GM12878 (cell line): ENCODE measurements at regions not wholly inside any gene's neighbourhood (a gene's known extent, or its start where the extent isn't known, plus 50 kb on each side); places are given as distances from the start of the nearest gene placed in this dataset.

Experiments
- ATAC-seq: fragments of 200-7000 bp; cut with Tn5 transposase; 3 replicates; pipeline ENCODE4 v1.9.1; 2020; ENCODE audit warnings: mild to moderate bottlenecking, moderate library complexity
- BruUV-seq: library from RNA; stranded (reverse); fragments of 400-500 nt; replicated peaks from 2 replicates; lab custom pipeline; 2021; lab: Mats Ljungman, UMichigan
- CTCF ChIA-PET: fragments of 300-600 bp; sonication (Branson Sonifier 250); formaldehyde crosslinking; extraction: SDS; loops from one replicate; lab custom pipeline; 2021; ENCODE audit warnings: inconsistent platforms; lab: Yijun Ruan, JAX
- POLR2A ChIA-PET: fragments of 350-600 bp; formaldehyde crosslinking; extraction: SDS; loops from one replicate; lab custom pipeline; 2021; ENCODE audit warnings: inconsistent platforms; lab: Charles Lee
- RAD21 ChIA-PET: fragments of 300-600 bp; sonication (Branson Sonifier 250); formaldehyde crosslinking; loops from one replicate; lab custom pipeline; 2023; ENCODE audit warnings: antibody characterized with exemption; ENCODE audit not compliant: unreplicated experiment; lab: Charles Lee
- SMC1A ChIA-PET: fragments of 300-600 bp; sonication (Branson Sonifier 250); formaldehyde crosslinking; loops from one replicate; lab custom pipeline; 2023; ENCODE audit not compliant: unreplicated experiment, uncharacterized antibody; lab: Charles Lee
- DNase-seq: peaks from one replicate; pipeline ENCODE4 v3.0.0-alpha.2; 2011; ENCODE audit warnings: low read depth, low spot score
- FAIRE-seq: peaks from 3 replicates; lab custom pipeline; 2011; peaks lifted over from hg19 to GRCh38; lab: Jason Lieb, UNC
- H2AFZ ChIP-seq: 2 replicates; pipeline ENCODE4 v1.6.0; 2011; ENCODE audit warnings: low read depth, low read length, control low read depth; ENCODE audit not compliant: control insufficient read depth
- H3K27ac ChIP-seq: 2 replicates; pipeline ENCODE4 v1.5.1; 2011; ENCODE audit warnings: control low read depth; ENCODE audit not compliant: control insufficient read depth, insufficient read depth
- H3K27me3 ChIP-seq, 2 experiments: replicated peaks in 1 of 2; 2 replicates each; pipeline versions ENCODE4 v1.6.0 to v1.6.1; 2011; ENCODE audit warnings: low read length in 1 of 2; ENCODE audit not compliant: control insufficient read depth in 2 of 2, insufficient read depth in 2 of 2
- H3K36me3 ChIP-seq, 2 experiments: 2 replicates each; pipeline ENCODE4 v1.5.1; 2011; ENCODE audit warnings: low read length in 1 of 2; ENCODE audit not compliant: control insufficient read depth in 2 of 2, insufficient read depth in 2 of 2
- H3K4me1 ChIP-seq: 2 replicates; pipeline ENCODE4 v1.6.1; 2011; ENCODE audit warnings: mild to moderate bottlenecking, low read length, moderate library complexity, mixed read lengths; ENCODE audit not compliant: control insufficient read depth, insufficient read depth
- H3K4me2 ChIP-seq: 2 replicates; pipeline ENCODE4 v1.6.0; 2011; ENCODE audit warnings: control low read depth; ENCODE audit not compliant: control insufficient read depth, insufficient read depth
- H3K4me3 ChIP-seq: fragments of 200-600 bp; sonication (generic); 2 replicates; pipeline ENCODE4 v1.5.1; 2016
- H3K79me2 ChIP-seq: 2 replicates; pipeline ENCODE4 v1.6.0; 2011; ENCODE audit warnings: low read length; ENCODE audit not compliant: control insufficient read depth, insufficient read depth
- H3K9ac ChIP-seq: 2 replicates; pipeline ENCODE4 v1.8.0; 2011; ENCODE audit warnings: low read length, control low read depth, mixed read lengths; ENCODE audit not compliant: control insufficient read depth, insufficient read depth
- H3K9me3 ChIP-seq: replicated peaks from 3 replicates; pipeline ENCODE4 v1.5.1; 2011; ENCODE audit warnings: mild to moderate bottlenecking, low read length; ENCODE audit not compliant: control insufficient read depth, insufficient read depth
- H4K20me1 ChIP-seq: 2 replicates; pipeline ENCODE4 v1.6.0; 2011; ENCODE audit not compliant: control insufficient read depth, insufficient read depth
- ATF2 ChIP-seq: IDR thresholded peaks from 2 replicates; pipeline ENCODE4 v1.6.1; 2012; ENCODE audit warnings: low read length, inconsistent platforms
- NFXL1 ChIP-seq: fragments of 450-650 bp; IDR thresholded peaks from 2 replicates; pipeline ENCODE4 v1.6.1; 2017; ENCODE audit warnings: antibody characterized with exemption, mild to moderate bottlenecking, borderline replicate concordance
- RB1 ChIP-seq: fragments of 450-650 bp; formaldehyde crosslinking; IDR thresholded peaks from 2 replicates; pipeline ENCODE4 v1.6.1; 2017; ENCODE audit warnings: mild to moderate bottlenecking, borderline replicate concordance
- REST ChIP-seq: IDR thresholded peaks from 2 replicates; pipeline ENCODE4 v1.6.1; 2012; ENCODE audit warnings: mild to moderate bottlenecking, low read depth, low read length
- SKIL ChIP-seq: fragments of 450-650 bp; IDR thresholded peaks from 2 replicates; pipeline ENCODE4 v1.6.1; 2017; ENCODE audit warnings: mild to moderate bottlenecking, low read depth, inconsistent platforms; ENCODE audit not compliant: poor library complexity, severe bottlenecking
- SMARCA5 ChIP-seq: fragments of 450-650 bp; IDR thresholded peaks from 2 replicates; pipeline ENCODE4 v1.6.1; 2017; ENCODE audit warnings: mild to moderate bottlenecking
- WGBS: methylation state at CpG from one replicate; pipeline ENCODE4 v1.1.6; 2016; ENCODE audit warnings: low lambda C conversion rate; ENCODE audit not compliant: insufficient replicate concordance, insufficient coverage; ENCODE audit errors: missing lambda C conversion rate; 5-methylcytosine and 5-hydroxymethylcytosine counted together
- in situ Hi-C: fragments of 300-500 bp; cut with MboI; formaldehyde crosslinking; loops from 9 replicates; pipeline ENCODE4 v1.14.3; 2018; ENCODE audit warnings: mixed read lengths
- intact Hi-C: fragments of 100-400 bp; cut with micrococcal nuclease; formaldehyde crosslinking; loops from one replicate; pipeline ENCODE4 v1.14.2; 2022; ENCODE audit not compliant: unreplicated experiment

GRCh38 chrX:67044866-67045265, 406.0 kb upstream of the EDA2R start:
- Histone ChIP-seq H3K79me2 (no peaks in the 10 kb centered on the region), H3K4me2 (no peak overlapping the region), H3K9ac (no peak overlapping the region), H3K9me3 (no peaks in the 10 kb centered on the region), H4K20me1 (no peaks in the 10 kb centered on the region), H3K4me1 (no peaks in the 10 kb centered on the region), H3K27ac (no peak overlapping the region), H3K36me3 (no peaks in the 10 kb centered on the region), H3K27me3 (no peaks in the 10 kb centered on the region), H2AFZ (no peak overlapping the region), H3K4me3 (no peak overlapping the region)
- FAIRE-seq (no peak), DNase-seq (no peak), ATAC-seq (no peak)
- RAD21 ChIA-PET = no interaction called here
- POLR2A ChIA-PET = no interaction called here
- intact Hi-C loops (no loop called here), in situ Hi-C loops (no loop called here)
- CTCF ChIA-PET = interaction anchor here (1.1 kb wide), 1 partner anchor 28 kb away, joined by 3 read pairs; no protein-coding TSS in a partner anchor
- SMC1A ChIA-PET = no interaction called here
- BruUV-seq = no TSS peak
- 0% methylated on average over 2 of the region's 2 CpGs for WGBS
- no peak for TF ChIP-seq ATF2
- no peak for TF ChIP-seq SKIL

GRCh38 chrX:67044029-67044653, 405.3 kb upstream of the EDA2R start:
- in situ Hi-C loops = no loop called here
- Histone ChIP-seq H3K9me3 (no peaks in the 10 kb centered on the region), H3K79me2 (no peaks in the 10 kb centered on the region), H4K20me1 (no peaks in the 10 kb centered on the region), H2AFZ (no peak overlapping the region), H3K36me3 (no peaks in the 10 kb centered on the region), H3K9ac (no peak overlapping the region), H3K27me3 (no peaks in the 10 kb centered on the region), H3K4me2 (no peak overlapping the region), H3K4me3 (no peak overlapping the region), H3K27ac (no peak overlapping the region), H3K4me1 (no peaks in the 10 kb centered on the region)
- WGBS = 0% methylated on average over 4 of the region's 4 CpGs
- no TSS peak for BruUV-seq
- RAD21 ChIA-PET = no interaction called here
- no peak for DNase-seq
- POLR2A ChIA-PET = no interaction called here
- no peak for ATAC-seq
- TF ChIP-seq NFXL1 (no peak), REST (no peak), SMARCA5 (no peak), RB1 (no peak)
- CTCF ChIA-PET = interaction anchor here (1.1 kb wide), 1 partner anchor 29 kb away, joined by 3 read pairs; no protein-coding TSS in a partner anchor
- intact Hi-C loops = no loop called here
- SMC1A ChIA-PET = no interaction called here
- FAIRE-seq = no peak
